ENCODE measurements at regions not wholly inside any gene's neighbourhood (a gene's known extent, or its start where the extent isn't known, plus 50 kb on each side); places are given as distances from the start of the nearest gene placed in this dataset.

DNA sequence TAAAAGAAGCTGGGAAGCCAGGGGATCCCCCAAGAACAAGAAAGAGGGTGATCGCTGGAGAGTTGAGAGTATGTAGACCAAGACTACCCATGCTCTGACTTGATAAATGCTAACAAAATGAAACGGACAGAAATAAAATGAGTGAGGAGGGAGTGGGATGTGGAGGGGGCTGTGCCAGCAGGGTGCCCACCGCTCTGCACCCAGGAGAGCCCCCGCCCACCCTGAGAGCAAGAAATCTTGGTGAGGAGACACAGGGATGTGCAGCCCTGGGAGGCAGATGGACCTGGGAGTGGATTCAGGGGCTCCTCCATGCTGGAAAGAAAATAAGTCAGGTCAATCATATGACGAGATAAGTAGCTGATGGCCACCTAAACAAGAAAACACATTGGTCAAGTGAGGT, 590.9 kb downstream of the AJAP1 start:
- WGBS, 2 donors, result 64 to 81% methylated on average over 5 of the region's 5 CpGs

DNA sequence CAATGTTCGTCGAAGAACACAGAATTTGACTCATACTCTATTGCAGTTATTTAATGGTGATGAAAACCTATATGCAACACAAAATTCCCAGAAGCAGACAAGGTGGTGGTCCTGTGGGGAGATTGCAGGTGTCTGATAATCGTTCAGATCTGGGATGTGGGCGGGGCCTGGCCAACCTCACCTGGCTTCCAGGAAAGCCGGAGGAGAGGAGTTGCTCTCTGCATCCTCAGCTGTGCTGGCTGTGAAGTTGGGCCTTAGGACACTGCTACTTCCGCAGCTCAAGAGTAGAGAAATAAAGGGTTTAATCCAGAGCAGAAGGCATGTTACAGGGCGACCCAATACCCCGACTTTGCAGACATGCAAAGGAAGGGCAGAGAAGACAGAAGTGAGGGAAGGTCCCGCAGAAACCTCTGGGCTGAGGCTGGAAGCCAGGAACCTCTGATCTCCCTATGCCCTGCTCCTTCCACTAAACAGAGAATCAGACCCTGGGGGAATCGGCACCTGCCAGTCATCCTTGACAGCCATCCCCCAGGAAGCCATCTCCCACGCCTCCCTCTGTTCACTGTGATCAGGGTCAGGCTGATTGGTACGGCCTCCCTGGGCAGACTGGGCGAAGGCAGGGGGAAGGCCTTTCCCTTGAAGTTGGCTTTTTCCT, 590.3 kb downstream of the AJAP1 start:
- no peak overlapping the region for H3K4me3 ChIP-seq
- peaks cover 0 to 5% (median 0%) of the 10 kb centered on the region in 4 donors for H3K9me3 ChIP-seq
- intact Hi-C loops (cut with DNase I), result no loop called here
- H3K27me3 ChIP-seq, result no peaks in the 10 kb centered on the region
- DNase-seq, result no peak
- TF ChIP-seq POLR2A (IDR thresholded peaks at IDR 0.05) (no peak), POLR2AphosphoS5 (IDR thresholded peaks at IDR 0.05) (no peak), CTCF (IDR thresholded peaks at IDR 0.05) (no peak), EP300 (IDR thresholded peaks at IDR 0.05) (no peak)
- H3K27ac ChIP-seq, result no peak overlapping the region
- H3K4me1 ChIP-seq, result no peaks in the 10 kb centered on the region
- 70 to 76% methylated on average over 13 of the region's 13 CpGs for WGBS, 2 donors
- no peaks in the 10 kb centered on the region for H3K36me3 ChIP-seq

More for the DNA sequence above, 590.9 kb downstream of the AJAP1 start:
- H3K36me3 ChIP-seq, result no peaks in the 10 kb centered on the region
- H3K4me3 ChIP-seq, result no peak overlapping the region
- no peak overlapping the region for H3K27ac ChIP-seq
- H3K27me3 ChIP-seq, result no peaks in the 10 kb centered on the region
- intact Hi-C loops (cut with DNase I), result no loop called here
- TF ChIP-seq EP300 (IDR thresholded peaks at IDR 0.05), result no peak
- no peak for TF ChIP-seq POLR2AphosphoS5 (IDR thresholded peaks at IDR 0.05)
- no peak for DNase-seq
- H3K4me1 ChIP-seq, result no peaks in the 10 kb centered on the region
- peaks cover 0 to 5% (median 0%) of the 10 kb centered on the region in 4 donors for H3K9me3 ChIP-seq

DNA sequence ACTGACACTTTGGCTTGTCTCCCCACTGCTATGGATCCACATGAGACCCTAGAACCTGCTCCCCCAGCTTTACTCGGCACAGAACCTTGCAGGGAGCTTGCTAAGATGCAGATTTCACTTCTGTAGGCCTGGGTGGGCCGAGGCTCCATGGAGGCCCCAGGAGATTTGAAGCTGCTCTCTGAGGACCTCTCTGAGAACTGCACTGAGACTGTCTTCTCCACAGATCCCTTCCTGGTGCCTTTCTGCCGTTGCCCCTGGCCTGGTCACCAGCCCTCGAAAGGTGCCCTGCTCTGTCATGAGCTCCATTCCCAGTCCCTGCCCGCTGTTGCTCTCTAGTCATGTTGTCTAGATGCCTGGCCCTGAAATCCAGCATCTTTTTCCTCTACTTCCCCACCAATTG, 588.4 kb downstream of the AJAP1 start:
- no peaks in the 10 kb centered on the region for H3K9me3 ChIP-seq
- no peaks in the 10 kb centered on the region for H3K36me3 ChIP-seq
- no peak overlapping the region for H3K4me3 ChIP-seq
- no peak for DNase-seq
- intact Hi-C loops (cut with DNase I), result no loop called here
- H3K27me3 ChIP-seq, result no peaks in the 10 kb centered on the region
- TF ChIP-seq POLR2A (IDR thresholded peaks at IDR 0.05), result no peak
- no peak for TF ChIP-seq POLR2AphosphoS5 (IDR thresholded peaks at IDR 0.05)
- no peak for TF ChIP-seq CTCF (IDR thresholded peaks at IDR 0.05)
- TF ChIP-seq EP300 (IDR thresholded peaks at IDR 0.05), result no peak
- no peak overlapping the region for H3K27ac ChIP-seq
- no peaks in the 10 kb centered on the region for H3K4me1 ChIP-seq
- 45 to 49% methylated on average over 5 of the region's 5 CpGs for WGBS, 2 donors

- no peaks in the 10 kb centered on the region for H3K36me3 ChIP-seq
- no peaks in the 10 kb centered on the region for H3K4me1 ChIP-seq
- no peak overlapping the region for H3K27ac ChIP-seq
- no peaks in the 10 kb centered on the region for H3K27me3 ChIP-seq
- no peak for DNase-seq
- no peak overlapping the region for H3K4me3 ChIP-seq
- TF ChIP-seq EP300 (IDR thresholded peaks at IDR 0.05) (no peak), CTCF (IDR thresholded peaks at IDR 0.05) (no peak)
- intact Hi-C loops (cut with DNase I), result no loop called here
- WGBS, 2 donors, result 53 to 72% methylated on average over 5 of the region's 5 CpGs
- no peaks in the 10 kb centered on the region for H3K9me3 ChIP-seq
These were observed 585.5 kb downstream of the AJAP1 start for GRCh38 chr1:5239911-5240310.

GRCh38 chr1:5238351-5239130, 584.1 kb downstream of the AJAP1 start:
- Histone ChIP-seq H3K9me3 (no peaks in the 10 kb centered on the region), H3K27ac (no peak overlapping the region), H3K4me1 (no peaks in the 10 kb centered on the region), H3K36me3 (no peaks in the 10 kb centered on the region), H3K27me3 (no peaks in the 10 kb centered on the region), H3K4me3 (no peak overlapping the region)
- intact Hi-C loops (cut with DNase I), result no loop called here
- DNase-seq, result no peak
- WGBS, 2 donors, result 82 to 86% methylated on average over 19 of the region's 19 CpGs
- TF ChIP-seq POLR2A (IDR thresholded peaks at IDR 0.05), result no peak
- TF ChIP-seq CTCF (IDR thresholded peaks at IDR 0.05), result no peak
- no peak for TF ChIP-seq EP300 (IDR thresholded peaks at IDR 0.05)
- TF ChIP-seq POLR2AphosphoS5 (IDR thresholded peaks at IDR 0.05), result no peak
